GM12865 (cell line): ENCODE measurements at regions not wholly inside any gene's neighbourhood (a gene's known extent, or its start where the extent isn't known, plus 50 kb on each side); places are given as distances from the start of the nearest gene placed in this dataset.

Experiments
- DNase-seq: peaks from one replicate; pipeline ENCODE4 v3.0.0; 2010; ENCODE audit warnings: low read depth
- H3K4me3 ChIP-seq: 2 replicates; pipeline ENCODE4 v1.5.1; 2011; ENCODE audit warnings: mild to moderate bottlenecking, low read depth, low read length, control low read depth
- CTCF ChIP-seq: IDR thresholded peaks from 2 replicates; pipeline ENCODE4 v1.5.1; 2011; ENCODE audit warnings: low read length, control low read depth, low read depth, inconsistent platforms; ENCODE audit not compliant: insufficient read depth; ENCODE audit errors: missing control alignments

- H3K4me3 ChIP-seq = no peak overlapping the region
- DNase-seq = no peak
- no peak for TF ChIP-seq CTCF
Measured at GRCh38 chr4:112093636-112094202, 51.5 kb upstream of the FAM241A start.

GRCh38 chr4:112094330-112094729 lies 50.9 kb upstream of the FAM241A start:
- TF ChIP-seq CTCF = no peak

More at GRCh38 chr4:112094330-112094729, 50.9 kb upstream of the FAM241A start:
- no peak overlapping the region for H3K4me3 ChIP-seq
- no peak for DNase-seq
